H1 (cell line): ENCODE measurements at regions not wholly inside any gene's neighbourhood (a gene's known extent, or its start where the extent isn't known, plus 50 kb on each side); places are given as distances from the start of the nearest gene placed in this dataset.

Source experiments
- CTCF ChIA-PET: fragments of 300-600 bp; sonication (Branson Sonifier 250); formaldehyde crosslinking; loops from one replicate; lab custom pipeline; 2021; ENCODE audit not compliant: partially characterized antibody; lab: Charles Lee
- POLR2A ChIA-PET: fragments of 300-600 bp; sonication (Branson Sonifier 250); formaldehyde crosslinking; loops from one replicate; lab custom pipeline; 2021; ENCODE audit warnings: inconsistent platforms; ENCODE audit not compliant: partially characterized antibody; lab: Charles Lee
- DNase-seq, 2 experiments: peaks; one replicate each; pipeline versions ENCODE4 v3.0.0 to v3.0.0-alpha.2; 2010 to 2022; ENCODE audit warnings: low spot score in 2 of 2, low read depth in 1 of 2, mixed read lengths in 1 of 2
- FAIRE-seq: peaks from 2 replicates; lab custom pipeline; 2011; peaks lifted over from hg19 to GRCh38; lab: Jason Lieb, UNC
- H2AFZ ChIP-seq: 2 replicates; pipeline ENCODE4 v1.8.1; 2012; ENCODE audit warnings: low read length, inconsistent platforms
- H2AK5ac ChIP-seq: 2 replicates; pipeline ENCODE4 v1.6.1; 2013; ENCODE audit warnings: low read depth, low read length
- H2BK120ac ChIP-seq: replicated peaks from 2 replicates; pipeline ENCODE3; 2013; ENCODE audit warnings: low read depth, low read length, inconsistent platforms
- H2BK12ac ChIP-seq: 2 replicates; pipeline ENCODE4 v1.6.1; 2013; ENCODE audit warnings: low read depth, low read length
- H2BK15ac ChIP-seq: 2 replicates; pipeline ENCODE4 v1.6.1; 2013; ENCODE audit warnings: low read length
- H2BK20ac ChIP-seq: 2 replicates; pipeline ENCODE4 v1.6.1; 2013; ENCODE audit warnings: low read length
- H2BK5ac ChIP-seq: 2 replicates; pipeline ENCODE4 v1.6.1; 2013; ENCODE audit warnings: low read depth, low read length
- H3K14ac ChIP-seq: 2 replicates; pipeline ENCODE4 v1.6.1; 2013; ENCODE audit warnings: inconsistent platforms; ENCODE audit not compliant: insufficient read length
- H3K18ac ChIP-seq: 2 replicates; pipeline ENCODE4 v1.6.1; 2013; ENCODE audit warnings: low read length; ENCODE audit errors: extremely low read depth
- H3K23ac ChIP-seq: 2 replicates; pipeline ENCODE4 v1.6.1; 2013; ENCODE audit warnings: inconsistent platforms; ENCODE audit not compliant: insufficient read length
- H3K23me2 ChIP-seq: 2 replicates; pipeline ENCODE4 v1.6.1; 2013; ENCODE audit warnings: low read depth, low read length
- H3K27ac ChIP-seq: 2 replicates; pipeline ENCODE4 v1.6.1; 2011; ENCODE audit warnings: low read depth, low read length, inconsistent platforms
- H3K27me3 ChIP-seq, 4 experiments: replicated peaks in 1 of 4; 1 replicate in 1 of 4; 2 replicates in 3 of 4; pipeline versions ENCODE4 v1.6.1 to v1.8.1; 2011 to 2013; ENCODE audit warnings: low read length in 3 of 4, mild to moderate bottlenecking in 3 of 4, inconsistent platforms in 2 of 4, mixed read lengths in 2 of 4, moderate library complexity in 1 of 4; ENCODE audit not compliant: control insufficient read depth in 3 of 4, insufficient read depth in 3 of 4; ENCODE audit errors: extremely low read depth in 1 of 4
- H3K36me3 ChIP-seq, 4 experiments: 2 replicates each; pipeline versions ENCODE4 v1.6.1 to v1.8.1; 2011 to 2013; ENCODE audit warnings: mild to moderate bottlenecking in 4 of 4, low read length in 3 of 4, moderate library complexity in 2 of 4, control low read depth in 1 of 4, inconsistent platforms in 1 of 4; ENCODE audit not compliant: insufficient read depth in 4 of 4, control insufficient read depth in 2 of 4
- H3K4ac ChIP-seq: replicated peaks from 2 replicates; pipeline ENCODE3; 2013; ENCODE audit warnings: low read length, low read depth, mixed read lengths, inconsistent platforms; ENCODE audit not compliant: insufficient read length
- H3K4me1 ChIP-seq, 4 experiments: replicated peaks in 1 of 4; 1 replicate in 1 of 4; 2 replicates in 3 of 4; pipeline versions ENCODE4 v1.6.1 to v1.8.1; 2011 to 2013; ENCODE audit warnings: low read length in 3 of 4, inconsistent platforms in 2 of 4, mixed read lengths in 1 of 4; ENCODE audit not compliant: insufficient read depth in 4 of 4, control insufficient read depth in 3 of 4
- H3K4me2 ChIP-seq, 2 experiments: 2 replicates each; pipeline versions ENCODE4 v1.6.1 to v1.8.1; 2011 to 2013; ENCODE audit warnings: low read depth in 2 of 2, low read length in 2 of 2, control low read depth in 1 of 2, inconsistent platforms in 1 of 2, mild to moderate bottlenecking in 1 of 2; ENCODE audit not compliant: insufficient read depth in 1 of 2
- H3K4me3 ChIP-seq, 4 experiments: fragments of 200-600, 300-600 bp in 1 of 4; sonication (generic), shearing (Covaris generic), sonication (Bioruptor Twin) in 1 of 4; 2 replicates each; pipeline versions ENCODE4 v1.5.1 to v1.8.1; 2011 to 2016; ENCODE audit warnings: low read length in 4 of 4, low read depth in 3 of 4, control low read depth in 2 of 4, inconsistent platforms in 2 of 4, mild to moderate bottlenecking in 2 of 4, mixed read lengths in 1 of 4, moderate library complexity in 1 of 4; ENCODE audit not compliant: insufficient read depth in 2 of 4; ENCODE audit errors: extremely low read depth in 1 of 4
- H3K56ac ChIP-seq: replicated peaks from 2 replicates; pipeline ENCODE3; 2013; ENCODE audit warnings: low read depth, mild to moderate bottlenecking, mixed read lengths, low read length, inconsistent platforms; ENCODE audit not compliant: insufficient read length
- H3K79me1 ChIP-seq: 2 replicates; pipeline ENCODE4 v1.6.1; 2013; ENCODE audit warnings: low read depth, low read length, control low read depth
- H3K79me2 ChIP-seq, 2 experiments: 2 replicates each; pipeline versions ENCODE4 v1.6.1 to v1.8.1; 2012 to 2013; ENCODE audit warnings: low read length in 2 of 2, mild to moderate bottlenecking in 2 of 2, inconsistent platforms in 1 of 2; ENCODE audit not compliant: insufficient read depth in 2 of 2, control insufficient read depth in 1 of 2
- H3K9ac ChIP-seq, 4 experiments: replicated peaks in 1 of 4; 1 replicate in 1 of 4; 2 replicates in 3 of 4; pipeline versions ENCODE4 v1.6.1 to v1.8.1; 2011 to 2013; ENCODE audit warnings: low read depth in 3 of 4, low read length in 3 of 4, control low read depth in 2 of 4, mild to moderate bottlenecking in 2 of 4, moderate library complexity in 2 of 4, inconsistent platforms in 1 of 4; ENCODE audit errors: extremely low read depth in 1 of 4
- H3K9me3 ChIP-seq, 2 experiments: 2 replicates each; pipeline versions ENCODE4 v1.6.1 to v1.8.1; 2012 to 2013; ENCODE audit warnings: mild to moderate bottlenecking in 2 of 2, moderate library complexity in 2 of 2, control low read depth in 1 of 2, inconsistent platforms in 1 of 2, low read depth in 1 of 2, low read length in 1 of 2, mixed read lengths in 1 of 2; ENCODE audit not compliant: insufficient read depth in 2 of 2
- H4K20me1 ChIP-seq, 2 experiments: replicated peaks in 1 of 2; 2 replicates each; pipeline versions ENCODE3 to v1.8.1; 2011 to 2013; ENCODE audit warnings: inconsistent platforms in 2 of 2, low read length in 2 of 2, mild to moderate bottlenecking in 1 of 2; ENCODE audit not compliant: insufficient read depth in 2 of 2, control insufficient read depth in 1 of 2
- H4K5ac ChIP-seq: 2 replicates; pipeline ENCODE4 v1.6.1; 2013; ENCODE audit warnings: low read length, low read depth, mixed read lengths, inconsistent platforms; ENCODE audit not compliant: insufficient read length
- H4K8ac ChIP-seq: 2 replicates; pipeline ENCODE4 v1.8.0; 2013; ENCODE audit warnings: mild to moderate bottlenecking, moderate library complexity, low read length, inconsistent platforms; ENCODE audit not compliant: insufficient read depth; ENCODE audit errors: extremely low read depth
- H4K91ac ChIP-seq: replicated peaks from 2 replicates; pipeline ENCODE3; 2013; ENCODE audit warnings: low read length, mixed read lengths, inconsistent platforms; ENCODE audit not compliant: insufficient read length
- ATF3 ChIP-seq: IDR thresholded peaks from 2 replicates; pipeline ENCODE4 v1.6.1; 2011; ENCODE audit warnings: low read depth, mild to moderate bottlenecking, low read length; ENCODE audit not compliant: insufficient read depth
- CEBPB ChIP-seq: IDR thresholded peaks from 2 replicates; pipeline ENCODE4 v1.6.1; 2012; ENCODE audit warnings: low read depth, low read length
- EGR1 ChIP-seq: IDR thresholded peaks from 2 replicates; pipeline ENCODE4 v1.6.1; 2011; ENCODE audit warnings: low read depth, low read length, borderline replicate concordance
- EZH2 ChIP-seq: fragments of 200-600 bp; sonication (generic); IDR thresholded peaks from 2 replicates; pipeline ENCODE4 v1.7.1; 2012; ENCODE audit warnings: low read depth, mild to moderate bottlenecking, moderate library complexity, low read length, inconsistent platforms; ENCODE audit not compliant: severe bottlenecking
- NANOG ChIP-seq: IDR thresholded peaks from 2 replicates; pipeline ENCODE4 v1.6.1; 2011; ENCODE audit warnings: low read length, low read depth, mild to moderate bottlenecking, inconsistent platforms; ENCODE audit not compliant: insufficient read depth, poor library complexity, severe bottlenecking
- RNF2 ChIP-seq: fragments of 200-900, 300-1000 bp; sonication (generic); IDR thresholded peaks from 2 replicates; pipeline ENCODE4 v1.7.1; 2016; ENCODE audit warnings: borderline replicate concordance, low read depth, mild to moderate bottlenecking, antibody characterized with exemption, low read length; ENCODE audit not compliant: poor library complexity, severe bottlenecking; ENCODE audit errors: missing control alignments
- TAF7 ChIP-seq: optimal IDR thresholded peaks from 2 replicates; pipeline ENCODE3; 2011; ENCODE audit warnings: low read depth, mild to moderate bottlenecking, inconsistent platforms, low read length, moderate library complexity, borderline replicate concordance
- TEAD4 ChIP-seq: IDR thresholded peaks from 2 replicates; pipeline ENCODE4 v1.6.1; 2012; ENCODE audit warnings: low read depth, low read length, inconsistent platforms, mixed read lengths
- WGBS, 2 experiments: shearing (Covaris generic) in 1 of 2; methylation state at CpG; one replicate each; pipeline versions ENCODE4 v1.1.6 to v1.1.7; 2013 to 2015; ENCODE audit warnings: low lambda C conversion rate in 2 of 2, mixed read lengths in 2 of 2, inconsistent platforms in 1 of 2, low coverage in 1 of 2, missing lambda C conversion rate in 1 of 2; ENCODE audit not compliant: insufficient replicate concordance in 2 of 2, insufficient coverage in 1 of 2, insufficient read length in 1 of 2; ENCODE audit errors: extremely low coverage in 1 of 2, missing lambda C conversion rate in 1 of 2; 5-methylcytosine and 5-hydroxymethylcytosine counted together
- TF ChIP-seq, protein P1 (sequence below): IDR thresholded peaks from 2 replicates; pipeline ENCODE4 v1.6.1; 2011; ENCODE audit warnings: low read length, improper control_type of control experiment

- no peak overlapping the region for H2BK15ac ChIP-seq
- H3K9ac ChIP-seq, result no peak overlapping the region
- H3K4me2 ChIP-seq, result no peak overlapping the region
- H2BK5ac ChIP-seq, result no peak overlapping the region
- H3K36me3 ChIP-seq, result no peaks in the 10 kb centered on the region
- FAIRE-seq (no peak), DNase-seq (no peak)
- H3K4me1 ChIP-seq, result peaks cover 3 to 10% (median 7%) of the 10 kb centered on the region in 4 experiments; a peak in 5 of 7 replicates
- no peaks in the 10 kb centered on the region for H3K79me2 ChIP-seq
- H3K23me2 ChIP-seq, result no peaks in the 10 kb centered on the region
- H3K27ac ChIP-seq, result no peak overlapping the region
- H4K91ac ChIP-seq, result no peak overlapping the region
- H4K8ac ChIP-seq, result no peak overlapping the region
- no peak overlapping the region; the same call in 1 of the 2 replicates for H3K18ac ChIP-seq
- H2AK5ac ChIP-seq, result no peak overlapping the region
- ChIA-PET POLR2A (no interaction called here), CTCF (no interaction called here)
- no peaks in the 10 kb centered on the region; a peak in 2 of 7 replicates for H3K27me3 ChIP-seq
- H4K5ac ChIP-seq, result no peak overlapping the region
- H3K4ac ChIP-seq, result no peak overlapping the region
- 94% methylated on average over 1 of the region's 1 CpG; no CpG with 5 or more reads in 1 of the 2 experiments for WGBS, 2 experiments
- H2BK12ac ChIP-seq, result no peak overlapping the region; the same call in 1 of the 2 replicates
- no peak overlapping the region for H2AFZ ChIP-seq
- no peak overlapping the region for H2BK120ac ChIP-seq
- no peak overlapping the region for H3K14ac ChIP-seq
- H3K9me3 ChIP-seq, result 0 out of 4 replicates have a peak, but pooled peaks cover 0 to 5% of the 10 kb centered on the region in 2 experiments
- no peaks in the 10 kb centered on the region for H4K20me1 ChIP-seq
- no peak overlapping the region for H3K23ac ChIP-seq
- no peak overlapping the region for H3K4me3 ChIP-seq
- no peak overlapping the region for H3K56ac ChIP-seq
- H3K79me1 ChIP-seq, result no peaks in the 10 kb centered on the region
- H2BK20ac ChIP-seq, result 0 out of 2 replicates have a peak overlapping the region, but pooled peaks have one; percentile 73
- TF ChIP-seq TAF7 (no peak), TEAD4 (no peak), CEBPB (no peak), NANOG (no peak), EGR1 (no peak), ATF3 (no peak), EZH2 (no peak), RNF2 (no peak)
- TF ChIP-seq, protein P1, sequence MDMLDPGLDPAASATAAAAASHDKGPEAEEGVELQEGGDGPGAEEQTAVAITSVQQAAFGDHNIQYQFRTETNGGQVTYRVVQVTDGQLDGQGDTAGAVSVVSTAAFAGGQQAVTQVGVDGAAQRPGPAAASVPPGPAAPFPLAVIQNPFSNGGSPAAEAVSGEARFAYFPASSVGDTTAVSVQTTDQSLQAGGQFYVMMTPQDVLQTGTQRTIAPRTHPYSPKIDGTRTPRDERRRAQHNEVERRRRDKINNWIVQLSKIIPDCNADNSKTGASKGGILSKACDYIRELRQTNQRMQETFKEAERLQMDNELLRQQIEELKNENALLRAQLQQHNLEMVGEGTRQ, result no peak
Observed at GRCh38 chr6:139628270-139628669, 253.8 kb upstream of the CITED2 start.
